IPS-20b (cell line): ENCODE measurements at regions not wholly inside any gene's neighbourhood (a gene's known extent, or its start where the extent isn't known, plus 50 kb on each side); places are given as distances from the start of the nearest gene placed in this dataset.

Experiments used
- H3K27ac ChIP-seq: one replicate; pipeline ENCODE4 v1.5.1; 2013; ENCODE audit warnings: low read length
- H3K27me3 ChIP-seq: 2 replicates; pipeline ENCODE4 v1.6.1; 2013; ENCODE audit warnings: mild to moderate bottlenecking, low read length, inconsistent platforms; ENCODE audit not compliant: insufficient read depth
- H3K36me3 ChIP-seq: 2 replicates; pipeline ENCODE4 v1.6.1; 2013; ENCODE audit warnings: low read depth, mild to moderate bottlenecking, inconsistent platforms, low read length, moderate library complexity; ENCODE audit not compliant: insufficient read depth
- H3K4me1 ChIP-seq: 2 replicates; pipeline ENCODE4 v1.6.1; 2013; ENCODE audit warnings: mild to moderate bottlenecking, control low read depth, inconsistent platforms, low read length, moderate library complexity; ENCODE audit not compliant: insufficient read depth
- H3K4me3 ChIP-seq: 2 replicates; pipeline ENCODE4 v1.5.1; 2013; ENCODE audit warnings: mild to moderate bottlenecking, low read length, inconsistent platforms
- H3K9ac ChIP-seq: 2 replicates; pipeline ENCODE4 v1.6.1; 2013; ENCODE audit warnings: low read depth, mild to moderate bottlenecking, inconsistent platforms, low read length, moderate library complexity
- H3K9me3 ChIP-seq: 2 replicates; pipeline ENCODE4 v1.6.1; 2013; ENCODE audit warnings: mild to moderate bottlenecking, low read depth, low read length, inconsistent platforms; ENCODE audit not compliant: insufficient read depth

DNA sequence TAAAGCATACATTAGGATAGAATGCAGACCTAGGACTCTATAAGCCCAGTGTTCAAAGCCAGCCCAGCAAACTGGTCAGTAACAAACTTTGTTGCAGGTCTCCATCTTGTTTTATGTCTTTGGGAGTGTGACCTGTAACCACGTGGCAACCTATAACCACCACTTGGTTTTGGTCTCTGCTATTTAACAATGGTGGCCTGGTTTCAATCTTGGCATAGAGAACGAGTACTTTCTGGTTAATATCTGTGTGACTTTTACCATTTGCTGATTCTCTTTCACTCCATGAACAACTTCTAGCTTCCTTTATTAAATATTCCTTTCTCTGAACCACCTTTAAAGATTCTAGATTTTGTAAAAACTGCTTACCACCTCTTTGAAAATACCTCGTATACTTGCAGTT is 118.5 kb downstream of the KCNS3 start:
- no peak overlapping the region for H3K9ac ChIP-seq
- H3K27ac ChIP-seq = no peak overlapping the region

DNA sequence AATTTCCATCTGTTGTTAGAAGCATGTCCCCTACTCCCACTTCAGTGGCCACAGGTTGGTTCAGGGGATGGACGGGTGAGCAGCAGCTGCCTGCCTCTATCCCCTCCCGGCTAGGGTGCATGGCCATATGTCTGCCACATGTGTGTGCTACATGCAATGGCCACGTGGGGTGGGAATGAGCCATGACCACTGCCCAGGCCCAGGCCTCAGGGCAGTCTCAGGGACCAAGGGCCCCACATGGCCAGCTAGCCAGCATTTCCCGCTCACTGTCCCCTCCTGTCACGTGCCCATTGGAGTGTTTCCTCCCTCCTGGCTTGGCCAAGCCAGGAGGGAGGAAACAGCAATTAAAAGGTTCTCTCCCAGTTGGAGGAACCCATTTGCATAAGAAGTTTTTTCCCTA is 117.1 kb downstream of the KCNS3 start:
- H3K9me3 ChIP-seq = peaks cover 9% of the 10 kb centered on the region
- no peaks in the 10 kb centered on the region for H3K27me3 ChIP-seq
- no peaks in the 10 kb centered on the region for H3K36me3 ChIP-seq
- no peaks in the 10 kb centered on the region for H3K4me1 ChIP-seq
- H3K9ac ChIP-seq = no peak overlapping the region
- H3K27ac ChIP-seq = no peak overlapping the region
- H3K4me3 ChIP-seq = no peak overlapping the region

More for the DNA sequence above, 118.5 kb downstream of the KCNS3 start:
- Histone ChIP-seq H3K9me3 (peaks cover 10% of the 10 kb centered on the region), H3K27me3 (no peaks in the 10 kb centered on the region), H3K4me1 (no peaks in the 10 kb centered on the region), H3K36me3 (no peaks in the 10 kb centered on the region), H3K4me3 (no peak overlapping the region)
